ENCODE measurements at regions not wholly inside any gene's neighbourhood (a gene's known extent, or its start where the extent isn't known, plus 50 kb on each side); places are given as distances from the start of the nearest gene placed in this dataset.

DNA sequence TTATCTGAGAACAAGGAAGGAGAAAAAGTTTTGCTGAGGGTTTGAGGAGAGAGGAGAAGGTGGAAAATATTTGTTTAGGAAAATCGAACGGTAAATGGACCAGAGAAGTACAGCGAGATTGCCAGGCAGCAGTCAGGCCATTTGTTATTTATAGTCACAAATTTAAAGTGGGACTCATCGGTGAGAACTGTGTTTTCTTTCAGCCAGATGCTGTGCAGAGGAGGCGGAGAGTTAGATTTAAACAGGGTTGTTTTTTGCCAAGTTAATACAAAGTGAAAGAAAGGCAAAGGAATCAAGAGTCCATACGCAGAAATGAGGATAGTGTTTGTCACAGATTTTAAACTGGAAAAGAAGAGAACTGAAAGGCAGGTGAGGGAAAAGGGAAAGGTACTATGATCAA is 200.6 kb upstream of the CNOT2 start:
- TF ChIP-seq POLR2A (IDR thresholded peaks at IDR 0.05): no peak
- TF ChIP-seq, protein P1, sequence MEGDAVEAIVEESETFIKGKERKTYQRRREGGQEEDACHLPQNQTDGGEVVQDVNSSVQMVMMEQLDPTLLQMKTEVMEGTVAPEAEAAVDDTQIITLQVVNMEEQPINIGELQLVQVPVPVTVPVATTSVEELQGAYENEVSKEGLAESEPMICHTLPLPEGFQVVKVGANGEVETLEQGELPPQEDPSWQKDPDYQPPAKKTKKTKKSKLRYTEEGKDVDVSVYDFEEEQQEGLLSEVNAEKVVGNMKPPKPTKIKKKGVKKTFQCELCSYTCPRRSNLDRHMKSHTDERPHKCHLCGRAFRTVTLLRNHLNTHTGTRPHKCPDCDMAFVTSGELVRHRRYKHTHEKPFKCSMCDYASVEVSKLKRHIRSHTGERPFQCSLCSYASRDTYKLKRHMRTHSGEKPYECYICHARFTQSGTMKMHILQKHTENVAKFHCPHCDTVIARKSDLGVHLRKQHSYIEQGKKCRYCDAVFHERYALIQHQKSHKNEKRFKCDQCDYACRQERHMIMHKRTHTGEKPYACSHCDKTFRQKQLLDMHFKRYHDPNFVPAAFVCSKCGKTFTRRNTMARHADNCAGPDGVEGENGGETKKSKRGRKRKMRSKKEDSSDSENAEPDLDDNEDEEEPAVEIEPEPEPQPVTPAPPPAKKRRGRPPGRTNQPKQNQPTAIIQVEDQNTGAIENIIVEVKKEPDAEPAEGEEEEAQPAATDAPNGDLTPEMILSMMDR (IDR thresholded peaks at IDR 0.05): no peak
